SIG-M5 (cell line): ENCODE measurements at regions not wholly inside any gene's neighbourhood (a gene's known extent, or its start where the extent isn't known, plus 50 kb on each side); places are given as distances from the start of the nearest gene placed in this dataset.

Source experiments
- DNase-seq: peaks from one replicate; lab custom pipeline; 2025; lab: John Stamatoyannopoulos, UW

DNA sequence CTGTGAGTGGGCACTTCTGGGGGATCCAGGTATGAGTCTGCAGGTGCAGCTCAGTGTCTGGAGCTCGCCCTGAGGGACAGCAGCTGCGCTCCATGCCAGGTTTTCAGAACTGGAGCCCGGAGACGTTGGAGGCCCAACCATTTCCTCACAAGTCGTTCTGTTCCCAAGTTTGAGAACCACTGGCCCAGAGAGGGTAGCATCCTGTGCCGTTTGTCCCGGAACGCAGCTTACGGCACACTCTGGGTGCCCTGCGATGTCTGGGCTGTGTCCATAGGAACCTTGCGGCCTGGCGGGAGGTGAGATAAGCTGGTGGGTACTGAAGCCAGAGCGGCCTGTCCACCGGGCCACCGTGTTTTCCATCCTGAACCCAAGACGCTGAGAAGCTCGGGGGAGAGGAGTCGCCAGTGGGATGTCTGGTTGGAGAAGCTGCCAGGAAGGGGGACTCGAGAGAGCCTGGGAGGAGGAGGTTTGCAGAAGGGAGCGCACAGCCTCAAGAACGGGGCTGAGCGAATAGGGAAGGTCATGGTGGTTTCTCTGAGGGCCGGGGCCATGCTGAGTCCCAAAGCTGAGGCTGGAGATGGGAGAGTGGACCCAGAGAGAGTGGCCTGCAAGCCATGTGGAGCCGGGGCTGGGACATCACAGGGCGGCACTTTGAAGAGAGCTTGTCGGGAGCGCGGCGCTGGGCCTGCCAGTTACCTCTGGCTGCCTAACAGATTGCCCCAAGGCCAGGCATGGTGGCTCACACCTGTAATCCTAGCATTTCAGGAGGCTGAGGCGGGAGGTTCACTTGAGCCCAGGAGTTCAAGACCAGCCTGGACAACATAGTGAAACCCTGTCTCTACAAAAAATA lies 211.0 kb upstream of the GSE1 start:
- DNase-seq = no peak

- DNase-seq = no peak
Measured at GRCh38 chr16:85402910-85403692, 210.0 kb upstream of the GSE1 start.

DNA sequence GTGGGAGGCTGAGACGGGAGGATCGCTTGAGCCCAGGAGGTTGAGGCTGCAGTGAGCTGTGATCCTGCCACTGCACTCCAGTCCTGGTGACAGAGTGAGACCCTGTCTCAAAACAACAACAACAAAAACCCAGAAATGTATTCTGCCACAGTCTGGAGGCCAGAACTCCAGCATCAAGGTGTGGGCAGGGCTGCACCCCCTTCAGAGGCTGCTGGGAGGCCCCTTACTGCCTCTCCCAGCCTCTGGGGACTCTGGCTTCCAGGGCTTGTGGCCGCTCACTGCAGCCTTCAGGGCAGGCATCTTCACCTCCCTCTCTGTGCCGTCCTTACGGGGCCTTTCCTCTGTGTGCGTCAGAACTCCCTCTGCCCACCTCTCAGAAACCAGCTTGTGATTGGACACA lies 209.4 kb upstream of the GSE1 start:
- no peak for DNase-seq

DNA sequence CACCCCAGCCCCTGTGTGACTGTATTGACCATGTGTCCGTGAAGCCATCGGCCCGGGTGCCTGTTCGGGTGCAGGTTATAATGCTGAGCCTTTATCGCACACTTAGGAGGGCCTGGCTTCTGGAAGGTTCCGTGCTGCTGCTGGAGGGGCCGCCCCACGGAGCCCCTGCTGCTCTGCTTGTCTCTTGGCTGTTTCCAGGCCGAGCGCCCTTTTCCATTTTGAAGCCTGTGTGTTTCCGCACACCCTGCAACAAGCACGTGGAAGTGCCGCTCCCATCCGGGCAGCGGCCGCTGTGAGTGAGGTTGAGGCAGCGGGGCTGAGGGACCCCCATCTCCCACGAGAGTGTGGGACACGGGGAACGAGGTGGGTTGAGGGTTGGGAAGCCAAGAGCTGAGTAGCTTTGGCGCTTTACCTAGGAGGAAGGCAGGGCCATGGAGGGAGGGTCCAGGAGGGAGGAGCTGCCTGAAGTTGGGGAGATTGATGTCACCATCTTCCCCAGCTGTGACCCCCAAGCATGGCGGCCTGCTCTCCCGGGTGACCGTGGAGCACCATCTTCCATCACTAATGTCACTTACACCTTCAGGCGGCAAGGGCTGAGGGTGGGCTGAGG lies 200.1 kb upstream of the GSE1 start:
- DNase-seq = no peak

GRCh38 chr16:85413691-85414663 lies 199.1 kb upstream of the GSE1 start:
- no peak for DNase-seq

DNA sequence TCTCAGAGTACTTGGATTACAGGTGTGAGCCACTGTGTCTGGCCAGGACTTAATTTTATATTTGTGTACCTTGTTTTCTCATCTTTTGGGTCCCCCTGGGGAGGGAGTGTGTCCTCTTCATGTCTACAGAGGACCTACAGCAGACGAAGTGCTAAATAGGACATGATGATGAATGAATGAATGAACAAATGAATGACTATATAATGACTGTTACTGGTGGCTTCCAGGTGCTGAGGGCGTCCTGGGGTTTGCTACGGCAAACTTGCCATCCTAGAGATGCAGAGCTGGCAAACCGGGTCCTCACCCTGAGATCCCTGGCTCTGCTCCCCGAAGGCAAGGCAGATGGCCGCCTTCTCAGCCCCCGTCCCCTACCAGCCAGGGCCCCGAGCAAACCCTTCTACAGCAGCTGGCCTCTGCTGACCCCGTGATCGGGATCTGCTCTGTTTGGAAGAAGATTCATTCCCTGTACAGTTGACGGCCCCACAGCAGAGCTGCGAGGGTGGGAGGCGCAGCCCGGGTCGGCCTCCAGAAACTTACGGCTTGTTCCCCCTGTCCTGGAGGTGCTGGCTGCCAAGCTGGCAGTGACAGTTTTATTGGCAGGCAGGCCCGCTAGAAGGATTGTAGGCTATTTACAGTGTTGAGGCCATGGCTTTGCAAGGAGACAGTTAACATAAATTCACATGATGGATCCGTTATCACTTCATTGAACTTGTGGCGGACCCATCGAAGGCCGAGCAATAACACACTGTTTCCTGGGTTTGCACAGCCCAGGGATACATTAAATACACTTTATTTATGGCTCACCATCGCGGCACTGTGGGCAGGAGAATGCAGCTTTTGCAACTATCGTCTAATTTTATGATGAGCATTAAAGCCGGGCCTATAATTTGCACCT lies 197.7 kb upstream of the GSE1 start:
- DNase-seq = no peak

DNA sequence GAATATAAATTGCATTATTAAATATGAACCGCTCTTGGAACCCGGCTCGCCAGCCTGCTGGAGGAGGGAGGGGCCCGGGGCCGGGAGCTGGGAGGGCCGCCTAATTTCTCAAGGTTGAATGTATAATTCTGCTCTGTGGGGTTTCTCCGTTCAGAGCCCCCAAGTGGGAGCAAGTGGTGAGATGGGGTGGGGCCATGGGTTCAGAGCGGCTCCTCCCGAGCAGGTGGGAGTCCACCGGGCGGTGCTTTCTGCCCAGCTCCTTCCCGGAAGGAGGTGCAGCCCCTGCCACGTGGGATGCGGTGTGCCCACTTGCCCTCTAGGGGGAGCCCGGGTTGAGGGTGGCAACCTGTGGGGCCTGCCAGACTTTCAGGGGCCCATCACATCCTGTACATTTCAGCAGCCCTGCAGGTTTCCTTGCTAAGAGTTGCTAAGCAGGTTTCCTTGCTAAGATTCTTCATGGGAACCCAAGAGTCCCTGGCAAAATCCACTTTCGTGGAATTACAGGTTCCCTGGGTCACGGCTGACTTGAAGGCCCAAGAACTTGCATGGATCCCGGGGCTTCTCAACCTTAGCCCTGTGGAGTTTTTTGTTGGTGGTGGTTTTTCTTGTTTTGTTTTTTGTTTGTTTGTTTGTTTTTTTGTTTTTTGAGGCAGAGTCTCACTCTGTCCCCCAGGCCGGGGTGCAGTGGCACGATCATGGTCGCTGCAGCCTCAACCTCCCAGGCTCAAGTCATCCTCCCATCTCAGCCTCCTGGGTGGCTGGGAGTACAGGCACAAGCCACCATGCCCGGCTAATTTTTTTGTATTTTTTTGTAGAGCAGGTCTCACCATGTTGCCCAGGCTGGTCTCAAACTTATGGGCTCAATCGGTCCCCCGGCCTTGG lies 196.7 kb upstream of the GSE1 start:
- no peak for DNase-seq

DNA sequence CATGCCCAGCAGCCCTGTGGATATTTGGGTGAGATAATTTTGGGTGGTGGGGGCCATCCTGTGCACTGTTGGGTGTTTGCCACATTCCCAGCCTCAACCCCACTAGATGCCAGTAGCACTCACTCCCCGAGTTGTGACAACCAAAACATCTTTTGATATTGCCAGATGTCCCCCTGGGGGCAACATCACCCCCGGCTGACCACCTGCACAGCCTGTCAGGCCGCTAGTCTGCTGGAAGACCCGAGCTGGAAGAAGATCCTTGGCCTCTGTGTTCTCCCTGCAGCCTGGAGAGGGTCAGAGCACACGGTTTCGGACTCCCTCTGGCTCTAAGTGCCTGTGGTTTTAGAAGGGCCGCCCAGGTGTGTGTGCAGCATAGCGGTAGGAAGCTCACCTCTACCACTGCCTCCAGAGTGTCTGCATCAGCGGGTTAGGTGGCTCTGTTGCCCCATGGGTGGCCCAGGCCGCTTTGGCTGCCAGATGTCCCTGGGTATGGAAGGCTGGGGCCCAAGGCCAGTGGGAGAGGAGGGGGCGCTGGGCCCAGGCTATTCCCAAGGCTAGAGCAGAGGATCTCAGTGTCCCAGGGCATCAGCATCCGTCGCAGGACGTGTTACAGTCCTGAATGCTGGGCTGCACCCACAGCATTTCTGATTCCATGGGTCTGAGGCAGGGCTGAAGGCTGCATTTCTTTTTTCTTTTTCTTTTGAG lies 195.8 kb upstream of the GSE1 start:
- no peak for DNase-seq

DNA sequence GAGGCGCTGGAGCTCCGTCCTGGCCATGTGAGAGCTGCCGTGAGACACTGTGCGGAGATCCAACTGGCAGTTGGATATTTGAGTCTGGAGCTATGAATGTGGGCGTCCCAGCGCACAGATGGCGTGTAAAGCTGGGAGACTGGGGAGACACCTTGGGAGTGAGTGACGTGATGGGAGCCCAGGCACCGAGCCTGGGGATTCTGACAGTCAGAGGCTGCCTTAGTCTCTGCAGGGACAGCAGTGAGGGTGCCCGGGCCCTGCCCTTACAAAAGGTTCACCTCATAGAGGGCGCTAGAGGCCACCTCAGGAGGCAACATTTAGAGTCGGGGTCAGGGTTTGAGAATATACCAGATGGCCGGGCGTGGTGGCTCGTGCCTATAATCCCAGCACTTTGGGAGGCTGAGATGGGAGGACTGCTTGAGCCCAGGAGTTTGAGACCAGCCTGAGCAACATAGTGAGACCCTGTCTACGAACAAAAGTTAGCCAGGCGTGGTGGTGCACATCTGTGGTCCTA lies 194.1 kb upstream of the GSE1 start:
- no peak for DNase-seq

DNA sequence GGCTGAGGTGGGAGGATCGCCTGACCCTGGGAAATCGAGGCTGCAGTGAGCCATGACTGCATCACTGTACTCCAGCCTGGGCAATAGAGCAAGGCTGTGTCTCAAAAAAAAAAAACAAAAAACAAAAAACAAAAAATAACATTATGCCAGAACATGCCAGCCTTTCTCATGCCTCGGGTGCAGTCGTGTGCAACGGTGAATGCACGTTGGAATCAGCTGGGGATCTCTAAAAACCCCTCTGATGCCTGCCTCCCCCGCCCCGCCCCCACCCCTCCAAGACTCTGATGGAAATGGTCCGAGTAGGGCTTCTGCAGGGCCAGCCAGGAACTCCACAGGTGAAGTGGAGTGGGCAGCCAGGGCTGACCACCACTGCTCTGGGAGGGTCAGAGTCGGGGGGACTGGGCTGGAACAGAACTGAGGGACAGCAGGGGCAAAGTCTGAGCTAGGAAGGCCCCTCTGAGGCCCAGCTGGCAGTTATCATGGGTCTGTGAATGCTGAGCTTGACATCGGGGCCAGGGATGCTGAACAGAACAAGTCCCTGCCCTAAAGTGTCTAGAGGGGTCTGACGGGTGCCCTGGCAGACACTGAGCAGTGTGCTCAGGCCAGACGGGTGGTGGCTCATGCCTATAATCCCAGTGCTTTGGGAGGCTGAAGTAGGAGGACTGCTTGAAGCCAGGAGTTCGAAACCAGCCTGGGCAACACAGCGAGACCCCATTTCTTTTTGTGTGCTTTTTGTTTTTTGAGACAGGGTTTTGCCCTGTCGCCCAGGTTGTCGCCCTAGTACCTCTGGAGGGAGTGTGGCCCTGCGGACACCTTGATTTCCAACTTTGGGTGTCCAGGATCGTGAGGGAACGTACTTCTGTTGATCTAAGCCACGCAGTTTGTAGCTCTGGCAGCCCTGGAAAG lies 193.4 kb upstream of the GSE1 start:
- DNase-seq = no peak

DNA sequence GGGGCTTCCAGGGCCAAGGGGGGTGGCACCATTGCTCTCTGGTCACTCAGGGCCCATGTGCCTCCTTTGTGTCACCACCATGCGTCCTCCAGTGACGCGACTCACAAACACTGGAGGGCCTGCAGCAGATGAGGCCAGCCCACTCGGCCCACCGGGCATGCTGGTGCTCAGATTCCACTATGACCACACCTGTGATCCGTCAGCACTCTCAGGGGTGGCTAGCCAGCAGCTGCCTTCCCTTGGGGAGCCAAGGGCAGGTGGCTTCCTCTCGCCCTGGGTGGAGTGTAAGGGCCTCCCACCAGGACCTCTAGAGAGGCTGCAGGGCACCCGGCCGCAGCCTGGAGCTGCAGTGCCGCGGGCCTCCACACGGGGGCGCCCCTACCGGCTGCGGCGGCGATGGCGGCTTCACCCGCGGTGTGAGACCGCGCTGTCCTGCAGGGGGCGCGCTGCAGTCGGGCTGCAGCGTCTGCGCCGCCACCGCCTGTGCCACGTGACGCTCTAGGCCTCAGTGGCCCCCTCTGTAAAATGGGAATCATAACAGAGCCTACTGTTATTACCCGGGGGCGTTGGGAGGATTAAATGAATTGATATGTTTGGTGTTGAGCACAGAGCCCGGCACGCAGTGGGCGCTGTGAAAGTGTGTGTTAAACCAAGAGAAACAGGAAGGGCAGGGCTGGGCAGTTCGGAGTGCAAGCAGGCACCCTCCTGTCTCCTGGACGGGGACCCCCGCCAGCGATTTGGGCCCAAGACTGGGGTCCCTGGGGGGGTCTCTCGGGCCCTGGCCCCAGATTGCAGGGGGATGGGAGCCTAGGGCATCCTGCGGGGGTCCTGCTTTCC lies 192.4 kb upstream of the GSE1 start:
- no peak for DNase-seq

DNA sequence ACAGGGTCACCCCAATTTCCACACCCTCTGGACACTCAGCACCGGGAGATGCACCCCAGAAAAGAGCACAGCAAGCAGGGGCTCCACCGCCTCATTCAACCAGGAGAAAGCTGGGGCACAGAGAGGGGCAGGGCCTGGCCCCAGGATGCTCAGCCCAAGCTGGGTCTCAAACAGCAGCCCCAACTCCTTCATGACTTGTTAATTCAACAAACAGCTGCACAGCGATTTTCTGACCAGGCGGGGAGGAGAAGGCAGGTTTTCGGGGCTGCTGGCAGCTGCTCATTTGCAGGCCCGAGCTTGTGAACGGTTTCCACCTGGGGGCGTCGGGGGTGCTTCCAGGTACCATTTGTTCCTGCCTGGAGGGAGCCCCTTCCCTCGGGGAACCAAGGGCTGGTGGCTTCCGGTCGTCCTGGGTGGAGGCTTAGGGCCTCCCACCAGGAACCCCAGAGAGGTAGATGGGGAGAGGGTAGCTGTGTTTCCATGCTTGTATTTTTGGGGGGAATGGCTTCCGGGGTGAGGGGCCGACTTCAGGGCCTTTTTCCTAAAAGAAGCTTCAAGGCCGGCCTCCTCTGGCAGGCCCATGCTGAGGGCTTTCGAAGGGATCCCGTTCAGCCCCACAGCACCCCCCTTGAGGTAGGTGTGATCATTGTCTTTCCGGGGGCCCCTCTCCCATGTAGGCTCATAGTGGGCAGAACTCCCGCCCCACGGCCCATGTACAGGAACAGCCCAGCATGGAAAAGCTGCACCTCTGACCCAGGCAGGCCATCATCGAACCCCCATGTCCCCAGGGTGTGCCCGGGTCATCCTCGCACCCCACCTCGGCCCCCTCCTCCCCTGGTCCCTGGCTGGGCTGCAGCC lies 191.6 kb upstream of the GSE1 start:
- no peak for DNase-seq

GRCh38 chr16:85422196-85422631 lies 190.9 kb upstream of the GSE1 start:
- DNase-seq = no peak

DNA sequence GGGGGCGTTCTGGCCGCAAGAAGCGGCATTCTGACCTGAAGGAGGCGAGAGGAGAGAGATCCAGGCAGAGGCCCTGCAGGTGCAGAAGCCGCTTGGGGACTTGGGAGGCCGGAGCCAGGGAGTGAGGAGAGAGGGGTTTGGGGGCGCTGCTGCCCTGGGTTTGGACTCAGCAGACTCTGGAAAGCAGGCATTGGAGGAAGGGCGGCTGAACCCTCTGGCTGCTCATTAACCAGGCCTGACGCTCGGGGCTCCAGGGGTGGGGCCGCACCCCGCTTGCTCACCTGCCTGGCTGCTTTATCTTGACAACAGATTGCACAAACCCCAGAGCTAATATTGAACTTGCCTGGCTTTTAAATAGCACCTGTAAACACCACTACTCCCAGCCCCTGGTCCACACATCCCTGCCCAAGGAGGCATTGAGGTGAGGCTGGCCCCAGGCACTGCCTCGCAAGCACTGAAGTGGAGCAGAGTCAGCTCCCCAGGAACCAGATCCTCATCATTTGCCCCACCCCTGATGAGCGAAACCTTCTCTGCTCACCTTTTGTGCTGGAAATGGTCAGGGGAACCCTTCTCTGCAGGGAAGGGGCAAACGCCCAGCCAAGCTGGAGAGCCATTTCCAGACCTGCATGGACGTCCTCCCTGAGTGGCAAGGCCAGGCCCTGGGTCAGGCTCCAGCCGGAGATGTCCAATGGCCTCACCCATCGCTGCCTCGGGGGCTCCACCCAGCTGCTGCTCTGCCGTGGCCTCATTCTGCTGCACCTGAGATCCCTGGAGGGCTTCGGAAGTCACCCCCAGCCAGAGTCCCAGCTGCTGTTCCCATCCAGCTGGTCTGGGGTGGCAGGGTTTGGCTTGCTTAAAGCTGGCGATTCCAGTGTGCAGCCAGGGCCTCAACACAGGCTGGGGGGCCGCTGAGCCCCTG lies 190.2 kb upstream of the GSE1 start:
- no peak for DNase-seq

DNA sequence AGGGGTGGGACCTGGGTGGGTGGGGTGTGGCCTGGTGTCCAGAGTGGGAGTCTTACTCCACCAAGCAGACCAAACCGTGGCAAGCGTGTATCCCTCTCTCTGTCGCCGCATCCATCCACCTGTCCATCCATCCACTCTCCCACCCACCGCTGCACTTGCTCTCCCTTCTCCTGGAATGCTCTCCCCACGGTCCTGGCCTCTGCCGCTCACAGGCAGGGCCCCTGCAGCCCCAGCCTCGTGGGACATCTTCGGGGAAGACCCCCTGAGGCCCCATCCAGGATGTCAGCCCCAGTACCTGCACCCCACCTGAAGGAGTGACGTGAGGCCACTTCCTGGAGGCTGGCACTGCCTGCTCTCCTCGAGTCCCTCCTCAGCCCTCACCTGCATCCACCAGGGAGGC lies 189.5 kb upstream of the GSE1 start:
- no peak for DNase-seq
